Smooth muscle cell (in vitro differentiated cells): ENCODE measurements at regions not wholly inside any gene's neighbourhood (a gene's known extent, or its start where the extent isn't known, plus 50 kb on each side); places are given as distances from the start of the nearest gene placed in this dataset.

Source experiments
- DNase-seq: peaks from one replicate; lab custom pipeline; 2025; ENCODE audit not compliant: unreplicated experiment; lab: John Stamatoyannopoulos, UW
- H2AFZ ChIP-seq: fragments of 200-600 bp; sonication (generic); 2 replicates; pipeline ENCODE4 v1.6.0; 2016; ENCODE audit warnings: antibody characterized with exemption, low read depth, mild to moderate bottlenecking
- H3F3A ChIP-seq: fragments of 200-600 bp; sonication (generic); 2 replicates; pipeline ENCODE4 v1.6.0; 2017; ENCODE audit warnings: antibody characterized with exemption, low read depth
- H3K27ac ChIP-seq: fragments of 200-600 bp; sonication (generic); 2 replicates; pipeline ENCODE4 v1.5.1; 2016; ENCODE audit warnings: low read depth, mild to moderate bottlenecking
- H3K27me3 ChIP-seq: fragments of 200-600 bp; sonication (generic); 2 replicates; pipeline ENCODE4 v1.6.1; 2016; ENCODE audit warnings: low read depth, mild to moderate bottlenecking
- H3K36me3 ChIP-seq: fragments of 200-600 bp; sonication (generic); 2 replicates; pipeline ENCODE4 v1.5.1; 2016; ENCODE audit warnings: low read depth
- H3K4me1 ChIP-seq: fragments of 200-600 bp; sonication (generic); 2 replicates; pipeline ENCODE4 v1.5.1; 2016; ENCODE audit warnings: low read depth
- H3K4me2 ChIP-seq: fragments of 200-600 bp; sonication (generic); 2 replicates; pipeline ENCODE4 v1.6.0; 2016; ENCODE audit warnings: mild to moderate bottlenecking
- H3K4me3 ChIP-seq: fragments of 200-600 bp; sonication (generic); 2 replicates; pipeline ENCODE4 v1.5.1; 2016; ENCODE audit warnings: mild to moderate bottlenecking
- H3K79me2 ChIP-seq: fragments of 200-600 bp; sonication (generic); 2 replicates; pipeline ENCODE4 v1.6.0; 2016; ENCODE audit warnings: low read depth, mild to moderate bottlenecking
- H3K9ac ChIP-seq: fragments of 200-600 bp; sonication (generic); 2 replicates; pipeline ENCODE4 v1.6.0; 2016; ENCODE audit warnings: low read depth
- H3K9me3 ChIP-seq: fragments of 200-600 bp; sonication (generic); replicated peaks from 2 replicates; pipeline ENCODE4 v1.5.1; 2016; ENCODE audit warnings: low read depth
- H4K20me1 ChIP-seq: fragments of 200-600 bp; sonication (generic); 2 replicates; pipeline ENCODE4 v1.6.0; 2016; ENCODE audit warnings: low read depth
- CTCF ChIP-seq: fragments of 200-600 bp; sonication (generic); IDR thresholded peaks from 2 replicates; pipeline ENCODE4 v1.5.1; 2017; ENCODE audit warnings: borderline replicate concordance, mild to moderate bottlenecking, antibody characterized with exemption; ENCODE audit not compliant: insufficient read depth, poor library complexity, severe bottlenecking
- WGBS: methylation state at CpG from one replicate; pipeline ENCODE4 v1.1.7; 2016; ENCODE audit warnings: low lambda C conversion rate; 5-methylcytosine and 5-hydroxymethylcytosine counted together

- Histone ChIP-seq H3K9me3 (no peaks in the 10 kb centered on the region), H3K9ac (no peak overlapping the region), H3K36me3 (no peaks in the 10 kb centered on the region), H3K27me3 (no peaks in the 10 kb centered on the region), H2AFZ (no peak overlapping the region), H3K4me2 (no peak overlapping the region), H3K4me3 (no peak overlapping the region), H3F3A (no peaks in the 10 kb centered on the region), H3K27ac (no peak overlapping the region), H4K20me1 (no peaks in the 10 kb centered on the region), H3K4me1 (peaks cover 10% of the 10 kb centered on the region), H3K79me2 (no peaks in the 10 kb centered on the region)
- DNase-seq, result no peak
- TF ChIP-seq CTCF, result no peak
Observed at GRCh38 chr13:42484386-42484785, 89.6 kb upstream of the TNFSF11 start.

GRCh38 chr13:42485272-42485671 lies 88.7 kb upstream of the TNFSF11 start:
- Histone ChIP-seq H3K27ac (no peak overlapping the region), H3K9ac (no peak overlapping the region), H3K27me3 (no peaks in the 10 kb centered on the region), H3F3A (no peaks in the 10 kb centered on the region), H3K79me2 (no peaks in the 10 kb centered on the region), H4K20me1 (no peaks in the 10 kb centered on the region), H2AFZ (no peak overlapping the region), H3K4me3 (no peak overlapping the region), H3K9me3 (no peaks in the 10 kb centered on the region), H3K4me1 (peaks cover 10% of the 10 kb centered on the region), H3K4me2 (no peak overlapping the region), H3K36me3 (no peaks in the 10 kb centered on the region)
- WGBS, result 88% methylated on average over 2 of the region's 2 CpGs
- TF ChIP-seq CTCF, result no peak
- no peak for DNase-seq

GRCh38 chr13:42486711-42487198 lies 87.2 kb upstream of the TNFSF11 start:
- no peak for DNase-seq
- no peak overlapping the region for H3K9ac ChIP-seq
- peaks cover 10% of the 10 kb centered on the region for H3K4me1 ChIP-seq
- TF ChIP-seq CTCF, result no peak
- no peaks in the 10 kb centered on the region for H3K79me2 ChIP-seq
- H3K27ac ChIP-seq, result no peak overlapping the region
- 4% methylated on average over 3 of the region's 3 CpGs for WGBS
- H2AFZ ChIP-seq, result no peak overlapping the region
- H3K4me2 ChIP-seq, result peak overlapping the region; percentile 44
- H4K20me1 ChIP-seq, result no peaks in the 10 kb centered on the region
- no peaks in the 10 kb centered on the region for H3K36me3 ChIP-seq
- no peaks in the 10 kb centered on the region for H3K9me3 ChIP-seq
- no peak overlapping the region for H3K4me3 ChIP-seq
- no peaks in the 10 kb centered on the region for H3K27me3 ChIP-seq
- H3F3A ChIP-seq, result no peaks in the 10 kb centered on the region

GRCh38 chr13:42487221-42487620 lies 86.7 kb upstream of the TNFSF11 start:
- 88% methylated on average over 5 of the region's 5 CpGs for WGBS

More at GRCh38 chr13:42487221-42487620, 86.7 kb upstream of the TNFSF11 start:
- no peak overlapping the region for H3K4me3 ChIP-seq
- no peak overlapping the region for H3K9ac ChIP-seq
- TF ChIP-seq CTCF, result no peak
- H3K36me3 ChIP-seq, result no peaks in the 10 kb centered on the region
- DNase-seq, result no peak
- no peaks in the 10 kb centered on the region for H3K27me3 ChIP-seq
- no peaks in the 10 kb centered on the region for H4K20me1 ChIP-seq
- no peaks in the 10 kb centered on the region for H3K9me3 ChIP-seq
- no peaks in the 10 kb centered on the region for H3K79me2 ChIP-seq
- H3K27ac ChIP-seq, result no peak overlapping the region
- H3K4me1 ChIP-seq, result peaks cover 10% of the 10 kb centered on the region
- no peak overlapping the region for H2AFZ ChIP-seq
- H3F3A ChIP-seq, result no peaks in the 10 kb centered on the region
- peak overlapping the region; percentile 44 for H3K4me2 ChIP-seq
